ENCODE measurements at regions not wholly inside any gene's neighbourhood (a gene's known extent, or its start where the extent isn't known, plus 50 kb on each side); places are given as distances from the start of the nearest gene placed in this dataset.
A peak's percentile ranks its signal among the peaks of the same experiment; 100 is the strongest.

DNA sequence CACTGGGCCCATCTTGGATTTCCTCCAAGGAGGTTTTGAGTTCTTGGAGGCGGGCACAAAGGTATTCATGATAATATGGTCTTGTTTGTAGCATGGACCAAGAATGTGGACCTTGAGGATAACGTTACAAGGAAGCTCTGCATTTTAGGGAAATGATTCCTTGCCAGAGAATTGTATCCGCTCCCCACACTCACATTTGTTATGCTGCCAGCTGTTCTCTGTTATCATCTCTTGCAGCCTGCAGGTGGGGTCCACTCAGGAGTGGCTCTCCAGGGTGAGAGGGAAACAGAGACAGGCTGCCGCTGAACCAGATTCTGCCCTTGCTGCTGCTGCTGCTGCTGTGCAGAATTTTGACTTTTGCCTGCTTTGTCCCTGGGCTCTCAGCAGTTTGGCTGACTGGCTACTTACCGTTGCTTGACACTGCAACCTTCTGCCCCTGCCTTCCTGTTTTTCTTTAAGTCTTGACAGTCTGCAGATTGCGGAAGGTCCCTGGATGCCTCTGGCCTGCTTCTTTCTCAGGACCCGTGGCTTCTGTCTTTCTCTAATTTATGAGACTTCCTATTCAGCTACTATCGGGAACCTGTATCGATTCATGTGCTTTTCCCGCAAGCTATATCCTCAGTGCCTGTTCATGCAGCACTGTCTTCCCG is 122.3 kb upstream of the DOCK10 start:
- Histone ChIP-seq H3K27ac (no peak overlapping the region), H3K4me3 (no peak overlapping the region)

DNA sequence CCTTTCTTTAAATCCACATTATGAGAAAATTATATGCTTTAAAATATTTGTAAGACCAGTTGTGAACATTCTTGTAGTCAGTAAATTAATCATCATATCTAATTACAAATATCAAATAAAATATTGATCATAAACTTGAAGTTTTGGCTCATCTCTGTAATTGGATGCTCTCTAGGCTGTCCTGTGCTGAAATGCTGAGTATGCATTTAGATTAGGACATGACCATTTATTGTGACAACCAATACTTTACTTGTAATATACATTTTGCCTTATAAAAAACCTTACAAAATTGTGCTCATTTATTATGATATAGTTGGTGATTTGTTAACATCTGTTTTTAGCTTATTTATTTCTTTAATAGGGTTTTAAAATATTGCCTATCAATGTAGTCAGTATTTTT is 116.1 kb upstream of the DOCK10 start:
- no peak overlapping the region for H3K4me3 ChIP-seq
- H3K27ac ChIP-seq, result no peak overlapping the region

DNA sequence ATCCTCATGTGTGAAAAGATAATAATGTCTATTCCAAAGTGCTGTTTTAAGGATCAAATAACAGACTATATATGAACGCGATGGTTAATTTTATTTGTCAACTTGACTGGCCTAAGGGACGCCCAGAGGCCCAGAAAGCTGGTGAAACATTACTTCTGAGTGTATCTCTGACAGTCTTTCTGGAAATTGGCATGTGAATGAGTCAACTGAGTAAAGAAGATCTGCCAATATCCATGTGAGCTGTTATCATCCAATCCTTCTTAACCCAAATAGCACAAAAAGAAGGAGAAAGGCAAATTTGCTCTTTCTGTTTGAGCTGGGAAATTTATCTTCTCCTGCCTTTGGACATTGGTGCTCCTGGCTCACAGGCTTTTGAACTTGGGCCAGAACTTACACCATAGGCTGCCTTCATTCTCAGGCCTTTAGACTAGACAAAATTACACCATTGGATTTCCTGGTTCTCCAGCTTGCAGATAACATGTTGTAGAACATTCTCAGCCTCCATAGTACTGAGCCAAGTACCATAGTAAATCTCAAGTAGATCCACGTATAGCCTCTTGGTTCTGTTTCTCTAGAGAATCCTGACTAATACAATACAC is 114.7 kb upstream of the DOCK10 start:
- H3K4me3 ChIP-seq, result no peak overlapping the region
- H3K27ac ChIP-seq, result no peak overlapping the region

DNA sequence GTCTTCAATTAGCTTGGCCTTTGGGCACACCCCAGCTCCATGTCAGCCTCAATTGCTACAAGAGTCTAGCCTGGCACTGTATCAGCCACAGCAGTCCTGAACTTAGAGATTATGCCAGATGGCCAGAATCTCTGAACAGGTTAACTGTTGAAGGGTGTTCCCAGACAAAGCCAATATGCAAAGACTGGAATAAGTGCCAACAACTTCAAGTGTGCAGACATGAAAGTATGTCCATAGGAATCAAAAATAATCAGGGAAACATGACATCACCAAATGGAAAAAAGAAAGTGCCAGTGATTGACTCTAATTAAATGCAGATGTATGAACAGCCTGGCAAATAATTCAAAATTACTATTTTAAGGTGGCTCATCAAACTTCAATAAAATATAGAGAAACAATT is 98.5 kb upstream of the DOCK10 start:
- Histone ChIP-seq H3K27ac (no peak overlapping the region), H3K4me3 (no peak overlapping the region)

DNA sequence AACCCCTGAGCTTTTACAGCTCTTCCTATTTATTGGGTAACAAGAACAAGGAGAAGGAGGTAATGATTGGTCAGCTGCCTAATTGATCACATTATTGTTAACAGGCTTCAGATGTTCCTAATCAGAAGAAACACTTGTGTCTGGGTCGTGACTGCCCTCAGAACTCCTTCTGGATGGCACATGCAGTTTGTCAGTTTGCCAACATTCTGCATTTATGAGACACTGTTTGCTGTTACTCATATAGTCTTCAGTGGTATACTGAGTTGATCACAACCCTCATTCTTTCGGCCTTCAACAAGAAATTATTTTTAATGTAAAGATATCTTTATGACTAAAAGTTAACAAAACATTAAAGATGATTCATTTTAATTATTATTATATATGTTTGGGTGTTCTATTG is 95.7 kb upstream of the DOCK10 start:
- Histone ChIP-seq H3K27ac (no peak overlapping the region), H3K4me3 (no peak overlapping the region)

DNA sequence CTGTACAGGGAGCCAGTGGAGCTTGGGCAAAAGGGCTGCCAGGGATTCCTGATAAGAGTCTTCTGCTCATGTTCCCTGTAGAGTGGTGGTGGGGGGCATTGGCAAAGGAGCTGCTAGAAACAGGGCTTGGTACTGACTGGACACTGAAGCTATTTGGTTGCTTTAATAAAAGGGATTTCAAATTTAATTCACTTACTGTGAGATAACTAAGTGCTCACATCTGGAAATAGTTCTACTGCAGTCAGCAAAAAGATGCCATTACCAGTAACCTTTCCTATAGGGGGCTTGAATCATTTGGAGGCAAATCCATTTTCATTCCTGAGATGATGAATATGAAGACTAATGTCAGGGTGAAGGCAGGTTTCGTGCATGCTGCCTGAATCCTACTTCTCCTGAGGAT is 94.3 kb upstream of the DOCK10 start:
- no peak overlapping the region for H3K27ac ChIP-seq
- H3K4me3 ChIP-seq, result no peak overlapping the region

DNA sequence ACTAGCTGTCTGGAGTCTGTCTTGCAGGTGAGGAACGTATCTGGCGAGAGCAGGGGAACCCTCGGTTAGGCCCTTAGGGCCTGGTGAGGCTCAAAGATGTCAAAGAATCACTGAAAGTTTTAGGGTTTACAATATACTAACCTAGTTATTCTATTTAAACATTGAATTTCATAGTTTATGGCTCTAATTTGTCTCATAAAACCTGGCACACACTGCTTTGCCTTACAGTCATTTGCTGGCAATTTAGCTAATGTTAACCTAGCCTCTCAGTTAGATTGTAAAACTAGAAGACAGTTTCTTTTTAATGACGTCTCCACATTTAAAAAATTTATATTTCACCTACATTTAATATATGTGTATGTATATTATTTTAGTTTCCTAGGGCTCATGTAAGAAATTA is 89.6 kb upstream of the DOCK10 start:
- H3K27ac ChIP-seq, result no peak overlapping the region
- H3K4me3 ChIP-seq, result no peak overlapping the region

DNA sequence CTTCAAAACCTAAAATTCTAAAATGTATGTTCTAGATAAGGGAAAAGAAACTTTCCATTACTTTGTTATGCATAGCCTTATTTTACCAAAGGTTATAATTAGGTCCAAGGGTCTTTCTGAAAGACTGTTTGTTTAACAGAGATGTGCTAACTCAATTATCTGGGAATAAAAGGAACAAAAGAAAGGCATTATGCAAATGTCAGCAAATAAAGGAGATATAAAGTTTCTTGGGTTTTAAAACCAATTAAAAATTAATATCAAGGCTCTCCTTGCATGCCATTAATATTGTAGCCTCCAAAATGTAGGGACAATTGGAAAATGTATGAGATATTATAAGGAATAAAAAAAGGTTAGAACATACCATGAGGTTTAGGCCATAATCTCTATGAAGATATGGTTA is 87.8 kb upstream of the DOCK10 start:
- H3K27ac ChIP-seq, result no peak overlapping the region
- H3K4me3 ChIP-seq, result no peak overlapping the region

DNA sequence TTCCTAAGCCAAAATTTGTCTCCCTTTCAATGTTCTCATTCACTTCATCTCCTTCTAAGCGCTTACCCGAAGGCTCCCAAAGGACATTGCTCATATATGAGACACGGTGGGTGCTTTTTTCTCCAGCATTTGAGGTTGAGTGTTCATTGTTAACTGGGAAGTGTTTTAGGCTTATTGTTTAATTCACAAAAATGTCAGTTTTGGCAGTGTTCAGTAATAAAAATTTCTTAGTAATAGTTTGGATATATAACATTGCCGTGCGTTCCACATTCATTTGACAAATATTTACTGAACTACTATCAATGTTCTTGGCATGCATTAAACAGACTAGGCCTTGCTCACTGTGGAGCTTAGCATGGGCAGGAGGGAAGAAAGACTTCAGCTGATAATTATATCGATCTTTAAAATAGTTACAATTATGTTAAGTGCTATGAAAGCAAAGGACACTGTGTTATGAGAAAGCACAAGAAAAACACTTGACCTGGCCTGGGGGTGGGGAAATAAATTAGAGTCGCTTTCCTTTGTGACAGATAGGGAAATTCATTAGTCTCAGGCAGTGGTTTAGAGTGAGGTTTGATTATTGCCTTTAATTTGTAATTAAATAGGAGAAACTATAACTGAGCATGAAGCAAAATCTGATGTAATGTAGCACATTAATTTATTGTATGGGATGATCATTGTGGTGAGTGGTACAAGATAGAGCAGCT is 82.2 kb upstream of the DOCK10 start:
- H3K27ac ChIP-seq, result no peak overlapping the region

DNA sequence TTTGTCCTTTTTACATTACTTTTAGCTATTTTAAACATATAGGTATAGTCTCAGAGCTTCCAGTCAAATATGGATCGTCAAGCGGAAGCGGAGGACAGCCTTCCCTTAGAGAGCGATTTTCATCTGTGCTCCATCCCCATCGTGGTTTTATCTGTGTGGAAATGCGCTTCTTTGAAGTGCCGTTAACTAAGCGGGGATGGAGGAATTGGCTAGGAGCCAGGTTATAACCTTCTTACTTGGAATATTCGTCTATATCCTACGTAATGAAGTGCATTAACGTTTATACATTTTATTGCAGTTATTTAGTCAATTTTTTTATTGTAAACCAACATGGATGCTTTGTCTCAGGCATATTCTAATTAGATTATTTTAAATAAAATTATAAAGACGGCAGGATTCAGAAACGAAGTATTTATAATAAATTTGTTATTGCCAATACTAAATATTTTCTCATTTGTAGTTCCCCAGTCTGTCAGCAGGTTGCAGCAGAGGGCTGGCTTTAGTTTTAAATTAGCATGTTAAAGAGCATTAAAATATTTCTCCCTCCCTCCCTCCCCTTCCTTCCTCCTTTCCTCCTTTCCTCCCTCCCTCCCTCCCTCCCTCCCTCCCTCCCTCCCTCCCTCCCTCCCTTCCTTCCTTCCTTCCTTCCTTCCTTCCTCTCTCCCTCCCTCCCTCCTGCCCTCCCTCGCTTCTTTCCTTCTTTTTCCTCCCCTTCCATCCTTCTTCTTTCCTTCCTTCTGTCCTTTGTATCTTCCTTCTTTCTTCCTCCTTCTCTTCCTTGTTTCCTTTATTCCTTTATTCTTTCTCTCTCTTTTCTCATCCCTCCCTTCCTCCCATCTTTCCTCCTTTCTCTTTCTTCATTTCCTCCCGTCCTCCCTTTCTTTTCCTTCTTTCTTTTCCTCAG is 80.6 kb upstream of the DOCK10 start:
- Histone ChIP-seq H3K4me3 (no peak overlapping the region), H3K27ac (no peak overlapping the region)

More for the DNA sequence above, 82.2 kb upstream of the DOCK10 start:
- no peak overlapping the region for H3K4me3 ChIP-seq

DNA sequence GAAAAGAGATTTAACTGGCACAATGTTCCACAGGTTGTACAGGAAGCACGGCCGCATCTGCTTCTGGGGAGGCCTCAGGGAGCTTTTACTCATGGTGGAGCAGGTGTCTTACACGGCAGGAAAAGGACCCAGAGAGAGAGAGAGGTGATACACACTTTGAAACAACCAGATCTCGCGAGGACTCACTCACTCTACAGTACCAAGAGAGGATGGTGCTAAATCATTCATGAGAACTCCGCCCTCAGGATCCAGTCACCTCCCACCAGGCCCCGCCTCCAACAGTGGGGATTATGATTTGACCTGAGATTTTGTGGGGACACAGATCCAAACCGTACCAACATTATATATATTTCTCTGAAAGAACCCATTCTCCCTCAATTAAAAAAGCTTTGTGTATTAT is 79.7 kb upstream of the DOCK10 start:
- H3K4me3 ChIP-seq, result no peak overlapping the region

DNA sequence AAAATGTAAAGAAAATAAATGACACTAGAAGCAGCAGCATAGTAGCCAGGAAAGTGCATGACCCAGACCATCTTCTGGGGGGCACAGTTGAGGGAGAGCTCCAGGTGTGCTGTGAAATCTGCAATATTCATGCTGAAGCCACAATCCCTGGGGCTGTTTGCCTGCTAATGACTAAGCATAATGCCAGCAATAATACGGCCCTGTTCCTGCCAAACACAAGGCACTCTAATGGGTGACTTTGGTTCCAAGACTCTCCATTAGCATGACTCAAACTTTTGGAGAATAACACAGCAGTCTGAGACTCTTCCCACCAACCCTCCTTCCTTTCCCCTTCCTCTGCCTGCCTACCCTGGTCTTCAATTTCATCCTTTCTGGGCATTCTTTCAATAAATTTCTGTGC is 77.9 kb upstream of the DOCK10 start:
- H3K27ac ChIP-seq, result no peak overlapping the region
- no peak overlapping the region for H3K4me3 ChIP-seq

More for the DNA sequence above, 79.7 kb upstream of the DOCK10 start:
- no peak overlapping the region for H3K27ac ChIP-seq

DNA sequence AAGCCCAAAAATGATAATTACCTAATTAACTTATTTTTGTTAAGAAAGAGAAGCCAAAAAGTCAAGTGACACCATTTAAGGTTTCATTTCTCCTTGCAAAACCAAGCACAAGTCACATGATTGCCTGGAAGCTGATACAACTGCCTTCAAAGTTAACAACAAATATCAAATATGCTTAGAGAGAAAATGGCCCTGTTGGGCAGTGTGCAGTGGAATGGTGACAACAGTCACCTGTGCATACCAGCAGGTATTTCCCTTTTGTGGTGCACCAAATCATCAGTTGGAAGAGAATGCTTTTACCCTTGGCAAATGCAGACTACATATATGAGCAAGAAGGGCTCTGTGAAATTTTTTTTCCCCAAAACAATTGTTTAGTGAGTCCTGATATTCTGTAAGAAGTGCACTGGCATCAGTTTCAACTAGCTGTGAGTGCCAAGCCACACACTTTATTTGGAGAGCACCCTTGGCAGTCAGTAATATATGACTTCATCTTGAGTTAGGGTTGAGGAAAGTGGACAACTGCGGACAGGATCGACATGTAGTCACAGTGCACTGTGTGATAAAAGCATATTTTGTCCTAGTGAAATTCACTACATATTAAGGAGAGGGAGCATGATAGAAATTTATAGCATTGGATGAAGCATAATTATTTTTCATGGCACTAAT is 74.9 kb upstream of the DOCK10 start:
- Histone ChIP-seq H3K4me3 (no peak overlapping the region), H3K27ac (peak overlapping the region in 2 of 21 experiments; percentile 8 to 54)

DNA sequence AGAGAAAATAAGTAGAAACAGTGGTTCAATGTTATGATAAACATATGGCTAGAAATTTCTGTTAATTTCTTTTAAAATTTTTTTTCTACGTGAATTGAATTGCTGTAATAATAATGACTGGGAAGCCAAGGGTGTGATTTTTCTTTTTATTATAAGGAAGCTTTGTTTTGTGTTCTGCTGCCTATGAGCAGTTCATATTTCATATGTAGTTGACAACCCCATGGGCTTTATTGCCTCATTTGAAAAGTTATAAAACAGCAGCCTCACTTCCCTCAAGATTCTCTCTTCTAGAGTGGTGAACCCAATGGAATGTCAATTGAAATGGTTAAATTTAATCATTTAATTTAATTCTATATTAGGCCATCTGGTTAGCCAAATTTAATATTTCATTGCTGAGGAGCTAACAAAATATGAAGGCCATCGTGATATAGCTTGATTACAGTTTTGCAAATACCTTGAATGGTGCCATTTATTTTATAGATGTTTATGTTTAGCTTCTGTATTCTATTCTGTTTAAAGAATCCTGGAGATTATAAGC is 72.6 kb upstream of the DOCK10 start:
- Histone ChIP-seq H3K27ac (no peak overlapping the region), H3K4me3 (no peak overlapping the region)

DNA sequence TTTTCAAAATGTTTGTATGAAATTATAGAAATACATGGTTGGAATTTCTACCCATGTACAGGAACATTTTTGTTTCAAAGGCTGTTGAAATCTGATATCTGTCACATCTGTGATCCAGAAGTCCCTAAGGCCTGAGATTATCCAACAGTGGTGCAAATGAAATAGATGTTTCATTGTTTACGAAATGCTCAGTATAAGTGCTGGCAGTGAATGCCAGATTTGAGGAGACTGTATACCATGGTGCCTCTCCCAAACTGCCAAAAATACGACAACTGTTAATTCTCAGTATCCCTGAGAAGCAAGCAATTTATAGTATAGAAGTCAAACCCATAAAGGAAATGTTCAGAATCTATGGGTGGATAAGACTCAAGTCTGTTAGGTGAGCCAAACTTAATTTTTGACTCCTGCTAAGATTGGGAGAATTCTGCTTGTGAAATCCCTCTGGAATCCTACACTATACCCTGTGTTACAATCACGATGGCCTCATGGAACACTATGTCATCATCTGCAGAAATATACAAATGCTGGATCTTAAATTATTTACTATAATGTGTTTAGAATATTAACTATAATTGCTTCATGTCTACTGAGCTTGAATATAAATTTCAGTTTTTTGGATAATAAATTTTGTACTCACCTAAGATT is 71.2 kb upstream of the DOCK10 start:
- H3K27ac ChIP-seq, result no peak overlapping the region

DNA sequence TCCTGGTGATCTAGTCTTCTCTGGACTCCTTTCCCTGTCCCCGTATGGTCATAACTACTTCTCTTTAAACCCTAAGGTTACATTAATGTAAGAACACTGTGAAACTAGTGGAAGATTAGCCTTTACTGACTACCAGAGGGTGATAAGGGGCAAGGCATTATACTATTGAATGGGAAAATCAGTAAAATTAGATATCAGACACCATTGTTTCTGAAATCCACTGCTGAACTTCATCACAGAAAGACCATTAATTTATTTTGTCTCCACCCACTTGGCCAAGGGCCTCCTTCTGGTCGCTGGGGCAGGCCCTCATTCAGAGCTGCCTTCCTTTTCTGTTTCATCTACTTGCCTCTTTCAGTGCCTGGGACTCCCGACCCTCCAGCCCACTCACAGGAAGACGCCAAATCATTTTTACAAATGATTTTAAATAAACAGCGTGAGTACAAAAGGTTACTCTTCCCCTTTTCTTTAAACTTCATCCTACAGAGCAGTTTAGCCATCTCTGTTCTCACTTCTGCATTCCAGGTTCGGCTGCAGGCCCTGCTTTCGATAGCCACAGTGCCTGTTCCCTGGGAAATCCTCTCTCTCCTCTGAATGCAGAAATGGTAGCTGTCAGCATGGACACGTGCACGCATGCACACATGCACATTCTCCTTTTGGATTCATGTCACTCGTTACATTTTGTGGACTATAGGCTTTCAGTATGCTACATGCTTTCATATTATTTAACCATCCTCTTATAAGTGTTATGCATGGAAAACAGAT is 70.3 kb upstream of the DOCK10 start:
- Histone ChIP-seq H3K4me3 (no peak overlapping the region), H3K27ac (peak overlapping the region in 1 of 21 experiments; percentile 43)

More for the DNA sequence above, 71.2 kb upstream of the DOCK10 start:
- no peak overlapping the region for H3K4me3 ChIP-seq

DNA sequence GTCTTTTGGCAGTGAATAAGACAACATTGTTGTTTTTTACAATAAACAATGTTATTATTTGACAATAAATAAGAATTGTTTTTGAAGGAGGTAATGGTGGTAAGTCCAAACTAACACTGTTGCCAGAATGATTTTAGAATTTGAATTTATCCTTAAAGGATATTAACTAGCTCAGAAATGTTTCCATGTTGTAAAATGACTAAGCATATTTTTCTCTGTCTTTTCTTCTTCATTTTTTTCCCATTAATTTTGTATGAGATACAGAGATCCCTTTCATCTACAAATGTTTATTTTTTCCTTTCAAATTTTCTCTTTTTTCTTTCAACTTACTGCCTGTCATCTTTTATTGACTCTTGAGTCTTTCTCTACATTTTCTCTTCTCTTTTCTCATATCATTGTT is 66.5 kb upstream of the DOCK10 start:
- Histone ChIP-seq H3K4me3 (no peak overlapping the region), H3K27ac (no peak overlapping the region)

DNA sequence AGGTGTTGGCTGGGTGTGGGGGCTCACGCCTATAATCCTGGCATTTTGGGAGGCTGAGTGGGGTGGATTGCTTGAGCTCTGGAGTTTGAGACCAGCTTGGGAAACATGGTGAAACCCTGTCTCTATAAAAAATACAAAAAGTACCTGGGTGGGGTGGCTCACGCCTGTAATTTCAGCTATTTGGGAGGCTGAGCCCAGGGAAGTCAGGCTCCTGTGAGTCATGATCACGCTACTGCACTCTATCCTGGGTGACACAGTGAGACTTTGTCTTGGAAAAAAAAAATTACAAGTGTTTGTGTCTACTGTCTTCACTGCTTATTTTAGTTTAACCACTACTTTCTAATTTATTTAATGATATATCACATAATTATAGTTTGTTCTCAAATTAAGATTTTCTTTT is 62.7 kb upstream of the DOCK10 start:
- Histone ChIP-seq H3K4me3 (no peak overlapping the region), H3K27ac (no peak overlapping the region)
